Mesothelial cell of epicardium (in vitro differentiated cells): ENCODE measurements at regions not wholly inside any gene's neighbourhood (a gene's known extent, or its start where the extent isn't known, plus 50 kb on each side); places are given as distances from the start of the nearest gene placed in this dataset.
"Not testable (repeated sequence)": the region's sequence is repeated elsewhere in the genome, so short reads cannot be mapped to it uniquely, and the experiment has no call there.

Source experiments
- DNase-seq, 2 experiments: peaks; one replicate each; pipeline ENCODE4 v3.0.0; 2021; ENCODE audit warnings: low spot score in 2 of 2; ENCODE audit not compliant: unreplicated experiment in 2 of 2
- H3K27ac Mint-ChIP-seq: 2 replicates; pipeline ENCODE4 v1.8.0; 2021; ENCODE audit warnings: mixed read lengths
- H3K27me3 Mint-ChIP-seq: 2 replicates; pipeline ENCODE4 v1.8.0; 2021; ENCODE audit warnings: low read depth, mixed read lengths
- H3K36me3 Mint-ChIP-seq: 2 replicates; pipeline ENCODE4 v1.8.0; 2021; ENCODE audit warnings: mixed read lengths
- H3K4me1 Mint-ChIP-seq: 2 replicates; pipeline ENCODE4 v1.8.0; 2021; ENCODE audit warnings: mixed read lengths
- H3K4me3 Mint-ChIP-seq: 2 replicates; pipeline ENCODE4 v1.8.0; 2021; ENCODE audit warnings: mild to moderate bottlenecking, moderate library complexity, mixed read lengths
- H3K9me3 Mint-ChIP-seq: 2 replicates; pipeline ENCODE4 v1.8.0; 2021; ENCODE audit warnings: mixed read lengths
- TF ChIP-seq, protein P1 (sequence below): fragments of 200-600 bp; sonication (generic); IDR thresholded peaks from one replicate; pipeline ENCODE4 v1.5.0; 2021; ENCODE audit warnings: antibody characterized with exemption; ENCODE audit not compliant: unreplicated experiment

GRCh38 chr3:15983232-15983631 is 185.5 kb upstream of the ANKRD28 start:
- peaks cover 4% of the 10 kb centered on the region for H3K36me3 Mint-ChIP-seq
- H3K4me3 Mint-ChIP-seq = no peak overlapping the region
- H3K27me3 Mint-ChIP-seq = no peaks in the 10 kb centered on the region
- H3K27ac Mint-ChIP-seq = no peak overlapping the region
- H3K9me3 Mint-ChIP-seq = peaks cover 38% of the 10 kb centered on the region
- no peak for DNase-seq
- TF ChIP-seq, protein P1, sequence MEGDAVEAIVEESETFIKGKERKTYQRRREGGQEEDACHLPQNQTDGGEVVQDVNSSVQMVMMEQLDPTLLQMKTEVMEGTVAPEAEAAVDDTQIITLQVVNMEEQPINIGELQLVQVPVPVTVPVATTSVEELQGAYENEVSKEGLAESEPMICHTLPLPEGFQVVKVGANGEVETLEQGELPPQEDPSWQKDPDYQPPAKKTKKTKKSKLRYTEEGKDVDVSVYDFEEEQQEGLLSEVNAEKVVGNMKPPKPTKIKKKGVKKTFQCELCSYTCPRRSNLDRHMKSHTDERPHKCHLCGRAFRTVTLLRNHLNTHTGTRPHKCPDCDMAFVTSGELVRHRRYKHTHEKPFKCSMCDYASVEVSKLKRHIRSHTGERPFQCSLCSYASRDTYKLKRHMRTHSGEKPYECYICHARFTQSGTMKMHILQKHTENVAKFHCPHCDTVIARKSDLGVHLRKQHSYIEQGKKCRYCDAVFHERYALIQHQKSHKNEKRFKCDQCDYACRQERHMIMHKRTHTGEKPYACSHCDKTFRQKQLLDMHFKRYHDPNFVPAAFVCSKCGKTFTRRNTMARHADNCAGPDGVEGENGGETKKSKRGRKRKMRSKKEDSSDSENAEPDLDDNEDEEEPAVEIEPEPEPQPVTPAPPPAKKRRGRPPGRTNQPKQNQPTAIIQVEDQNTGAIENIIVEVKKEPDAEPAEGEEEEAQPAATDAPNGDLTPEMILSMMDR = no peak
- no peaks in the 10 kb centered on the region for H3K4me1 Mint-ChIP-seq

- Mint-ChIP-seq H3K4me1 (no peaks in the 10 kb centered on the region), H3K27ac (no peak overlapping the region), H3K36me3 (peaks cover 6% of the 10 kb centered on the region), H3K4me3 (no peak overlapping the region), H3K27me3 (no peaks in the 10 kb centered on the region), H3K9me3 (peaks cover 42% of the 10 kb centered on the region)
- TF ChIP-seq, protein P1 = no peak
- DNase-seq = no peak
Observed at GRCh38 chr3:15983693-15984092, 185.9 kb upstream of the ANKRD28 start.

DNA sequence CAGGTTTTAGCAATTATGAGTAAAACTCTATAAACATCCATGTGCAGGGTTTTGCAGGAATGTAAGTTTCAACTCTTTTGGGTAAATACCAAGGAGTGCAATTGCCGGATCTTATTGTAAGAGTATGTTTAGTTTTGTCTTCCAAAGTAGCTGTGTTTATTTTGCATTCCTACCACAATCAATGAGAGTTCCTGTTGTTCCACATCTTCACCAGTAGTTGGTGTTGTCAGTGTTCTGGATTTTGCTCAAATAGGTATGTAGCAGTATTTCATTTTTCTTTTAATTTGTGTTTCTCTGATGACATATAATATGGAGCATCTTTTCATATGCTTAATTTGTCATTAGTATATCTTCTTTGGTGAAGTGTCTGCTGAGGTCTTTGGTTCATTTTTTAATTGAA is 185.1 kb upstream of the GALNT15 start:
- peaks cover 72% of the 10 kb centered on the region for H3K9me3 Mint-ChIP-seq
- no peaks in the 10 kb centered on the region for H3K4me1 Mint-ChIP-seq
- H3K4me3 Mint-ChIP-seq = no peak overlapping the region
- no peak overlapping the region for H3K27ac Mint-ChIP-seq
- H3K27me3 Mint-ChIP-seq = no peaks in the 10 kb centered on the region
- TF ChIP-seq, protein P1 = no peak
- no peak for DNase-seq
- peaks cover 8% of the 10 kb centered on the region for H3K36me3 Mint-ChIP-seq

DNA sequence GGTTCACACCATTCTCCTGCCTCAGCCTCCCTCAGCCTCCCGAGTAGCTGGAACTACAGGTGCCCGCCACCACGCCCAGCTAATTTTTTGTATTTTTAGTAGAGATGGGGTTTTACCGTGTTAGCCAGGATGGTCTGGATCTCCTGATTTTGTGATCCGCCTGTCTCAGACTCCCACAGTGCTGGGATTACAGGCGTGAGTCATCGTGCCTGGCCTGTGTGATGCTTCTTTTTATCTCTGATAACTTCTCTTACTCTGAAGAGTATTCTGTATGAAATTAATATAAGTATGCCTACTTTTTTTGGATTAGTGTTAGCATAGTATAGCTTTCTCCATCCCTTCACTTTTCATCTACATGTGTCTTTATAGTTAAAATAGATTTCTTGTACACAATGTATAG is 180.8 kb upstream of the GALNT15 start:
- H3K4me3 Mint-ChIP-seq, H3K27me3 Mint-ChIP-seq, H3K4me1 Mint-ChIP-seq, DNase-seq, H3K36me3 Mint-ChIP-seq, H3K27ac Mint-ChIP-seq: not testable (repeated sequence)
- H3K9me3 Mint-ChIP-seq = peaks cover 48% of the 10 kb centered on the region

- H3K4me1 Mint-ChIP-seq, H3K27me3 Mint-ChIP-seq, H3K4me3 Mint-ChIP-seq, H3K27ac Mint-ChIP-seq, DNase-seq, H3K36me3 Mint-ChIP-seq: not testable (repeated sequence)
- H3K9me3 Mint-ChIP-seq = peaks cover 32% of the 10 kb centered on the region
Observed at GRCh38 chr3:15996496-15996895, 178.0 kb upstream of the GALNT15 start.

GRCh38 chr3:15997274-15997943 is 177.1 kb upstream of the GALNT15 start:
- peaks cover 1% of the 10 kb centered on the region for H3K27me3 Mint-ChIP-seq
- H3K4me1 Mint-ChIP-seq = no peaks in the 10 kb centered on the region
- peaks cover 25% of the 10 kb centered on the region for H3K9me3 Mint-ChIP-seq
- TF ChIP-seq, protein P1 = no peak
- DNase-seq = no peak
- no peak overlapping the region for H3K4me3 Mint-ChIP-seq
- H3K27ac Mint-ChIP-seq = no peak overlapping the region
- no peaks in the 10 kb centered on the region for H3K36me3 Mint-ChIP-seq

DNA sequence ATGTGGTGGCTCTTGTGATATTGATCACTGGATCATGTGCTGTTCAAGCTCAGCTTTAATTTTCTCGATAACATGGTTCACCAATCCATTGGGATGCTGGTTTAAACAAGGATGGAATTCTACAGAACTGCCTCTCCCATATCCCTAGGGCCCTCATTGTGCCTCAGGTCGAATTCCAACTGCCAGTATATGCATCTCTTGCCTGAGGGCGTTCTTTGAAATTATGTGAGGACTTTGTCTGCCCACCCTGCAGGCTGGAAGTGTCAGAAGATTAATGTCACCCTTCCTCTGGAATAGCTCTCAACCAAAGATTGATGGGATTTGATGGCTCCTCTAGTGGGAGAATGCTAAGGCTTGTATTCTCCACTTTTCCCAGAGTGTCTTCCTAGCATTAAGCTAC is 175.6 kb upstream of the GALNT15 start:
- Mint-ChIP-seq H3K9me3 (peaks cover 18% of the 10 kb centered on the region), H3K27ac (no peak overlapping the region), H3K4me3 (no peak overlapping the region), H3K4me1 (no peaks in the 10 kb centered on the region), H3K36me3 (no peaks in the 10 kb centered on the region), H3K27me3 (peaks cover 1% of the 10 kb centered on the region)
- TF ChIP-seq, protein P1 = no peak
- no peak for DNase-seq
